SK-N-SH (cell line): ENCODE measurements at regions not wholly inside any gene's neighbourhood (a gene's known extent, or its start where the extent isn't known, plus 50 kb on each side); places are given as distances from the start of the nearest gene placed in this dataset.

Source experiments
- CTCF ChIP-seq: fragments of 200-600 bp; sonication (generic); IDR thresholded peaks from 2 replicates; pipeline ENCODE4 v1.6.1; 2017; ENCODE audit warnings: antibody characterized with exemption, mild to moderate bottlenecking, moderate library complexity
- POLR2AphosphoS5 ChIP-seq: IDR thresholded peaks from 2 replicates; pipeline ENCODE4 v1.6.1; 2012; ENCODE audit warnings: low read depth, low read length
- SMC3 ChIP-seq: IDR thresholded peaks from 2 replicates; pipeline ENCODE4 v1.6.1; 2012; ENCODE audit warnings: low read depth, low read length, improper control_type of control experiment

GRCh38 chr3:197352382-197352781 lies 54.0 kb upstream of the DLG1 start:
- no peak for TF ChIP-seq POLR2AphosphoS5
- TF ChIP-seq SMC3: no peak
- TF ChIP-seq CTCF: no peak
